HepG2 (cell line): ENCODE measurements at regions not wholly inside any gene's neighbourhood (a gene's known extent, or its start where the extent isn't known, plus 50 kb on each side); places are given as distances from the start of the nearest gene placed in this dataset.

Experiments used
- ATAC-seq: fragments of 200-7000 bp; cut with Tn5 transposase; 3 replicates; pipeline ENCODE4 v1.9.1; 2020; ENCODE audit warnings: mild to moderate bottlenecking, moderate library complexity
- BruUV-seq: library from RNA; stranded (reverse); fragments of 400-500 nt; replicated peaks from 2 replicates; lab custom pipeline; 2021; lab: Mats Ljungman, UMichigan
- CTCF ChIA-PET: fragments of 300-600 bp; formaldehyde crosslinking; extraction: SDS; loops from one replicate; lab custom pipeline; 2021; ENCODE audit warnings: low total read pairs, inconsistent platforms, low intra/inter-chr PET ratio; lab: Yijun Ruan, JAX
- POLR2A ChIA-PET: fragments of 350-600 bp; sonication (Branson Sonifier 250); formaldehyde crosslinking; loops from one replicate; lab custom pipeline; 2020; ENCODE audit warnings: antibody characterized with exemption, inconsistent platforms; lab: Yijun Ruan, JAX
- DNase-seq: peaks from one replicate; pipeline ENCODE4 v3.0.0-alpha.2; 2015; ENCODE audit warnings: low spot score
- FAIRE-seq: peaks from 3 replicates; lab custom pipeline; 2011; peaks lifted over from hg19 to GRCh38; lab: Jason Lieb, UNC
- H2AFZ ChIP-seq: one replicate; pipeline ENCODE4 v1.6.1; 2011; ENCODE audit warnings: low read length, inconsistent platforms
- H3K27ac ChIP-seq: fragments of 300-600 bp; 3 replicates; pipeline ENCODE4 v1.8.0; 2011; ENCODE audit warnings: mixed run types, mild to moderate bottlenecking, mixed read lengths, low read length, inconsistent platforms; ENCODE audit not compliant: insufficient read depth; ENCODE audit errors: extremely low read length
- H3K27me3 ChIP-seq, 2 experiments: fragments of 200-600 bp in 1 of 2; 2 replicates in 1 of 2; 3 replicates in 1 of 2; pipeline versions ENCODE4 v1.6.0 to v1.8.0; 2011; ENCODE audit warnings: low read length in 2 of 2, mild to moderate bottlenecking in 2 of 2, moderate library complexity in 2 of 2, inconsistent platforms in 1 of 2; ENCODE audit not compliant: insufficient read depth in 2 of 2, control insufficient read depth in 1 of 2
- H3K36me3 ChIP-seq, 2 experiments: fragments of 200-600 bp in 1 of 2; replicated peaks in 1 of 2; 2 replicates in 1 of 2; 3 replicates in 1 of 2; pipeline versions ENCODE4 v1.5.1 to v1.8.0; 2011; ENCODE audit warnings: low read length in 2 of 2, inconsistent platforms in 1 of 2; ENCODE audit not compliant: insufficient read depth in 2 of 2, control insufficient read depth in 1 of 2
- H3K4me1 ChIP-seq: 2 replicates; pipeline ENCODE4 v1.5.1; 2012; ENCODE audit warnings: low read length, inconsistent platforms; ENCODE audit not compliant: insufficient read depth
- H3K4me2 ChIP-seq: 2 replicates; pipeline ENCODE4 v1.6.0; 2011; ENCODE audit warnings: low read depth, low read length, inconsistent platforms
- H3K4me3 ChIP-seq, 3 experiments: fragments of 200-600 bp in 1 of 3; sonication (generic), shearing (Covaris generic) in 1 of 3; replicated peaks in 1 of 3; 2 replicates each; pipeline ENCODE4 v1.5.1; 2011 to 2016; ENCODE audit warnings: low read length in 3 of 3, inconsistent platforms in 2 of 3, low read depth in 2 of 3, mild to moderate bottlenecking in 2 of 3, control low read depth in 1 of 3, mixed read lengths in 1 of 3; ENCODE audit not compliant: insufficient read depth in 1 of 3
- H3K79me2 ChIP-seq: one replicate; pipeline ENCODE4 v1.6.1; 2011; ENCODE audit warnings: low read length, inconsistent platforms; ENCODE audit not compliant: insufficient read depth
- H3K9ac ChIP-seq: 2 replicates; pipeline ENCODE4 v1.6.0; 2011; ENCODE audit warnings: mild to moderate bottlenecking, low read depth, low read length, inconsistent platforms; ENCODE audit not compliant: insufficient read depth
- H3K9me3 ChIP-seq: 2 replicates; pipeline ENCODE4 v1.5.1; 2012; ENCODE audit warnings: mild to moderate bottlenecking, low read length
- H4K20me1 ChIP-seq: 2 replicates; pipeline ENCODE4 v1.6.0; 2011; ENCODE audit warnings: inconsistent platforms, mild to moderate bottlenecking, low read length, moderate library complexity; ENCODE audit not compliant: insufficient read depth
- ATF1 ChIP-seq: IDR thresholded peaks from 2 replicates; pipeline ENCODE4 v1.6.1; 2016; ENCODE audit warnings: mild to moderate bottlenecking, control low read depth
- KDM4B ChIP-seq: sonication (generic); formaldehyde crosslinking; IDR thresholded peaks from 2 replicates; pipeline ENCODE4 v1.4.0; 2020; ENCODE audit warnings: missing genetic modification reagents
- MAF1 ChIP-seq: sonication (generic); formaldehyde crosslinking; IDR thresholded peaks from 2 replicates; pipeline ENCODE4 v1.5.0; 2020; ENCODE audit warnings: missing genetic modification reagents, borderline replicate concordance
- MED8 ChIP-seq: sonication (generic); formaldehyde crosslinking; IDR thresholded peaks from 2 replicates; pipeline ENCODE4 v1.8.1; 2023; ENCODE audit warnings: mild to moderate bottlenecking, missing genetic modification reagents; ENCODE audit not compliant: insufficient replicate concordance
- POGZ ChIP-seq: sonication (generic); formaldehyde crosslinking; IDR thresholded peaks from 2 replicates; pipeline ENCODE4 v1.4.0; 2020; ENCODE audit warnings: mild to moderate bottlenecking, missing genetic modification reagents
- POLR2G ChIP-seq: fragments of 200-400 bp; formaldehyde crosslinking; IDR thresholded peaks from 2 replicates; pipeline ENCODE4 v1.6.1; 2018; ENCODE audit warnings: mild to moderate bottlenecking, low read depth, low read length, moderate library complexity
- TCF7 ChIP-seq: sonication (generic); IDR thresholded peaks from 2 replicates; pipeline ENCODE4 v1.6.1; 2016; ENCODE audit warnings: antibody characterized with exemption, low read depth
- ZFP62 ChIP-seq: sonication (generic); formaldehyde crosslinking; IDR thresholded peaks from 2 replicates; pipeline ENCODE4 v1.4.0; 2020; ENCODE audit warnings: missing genetic modification reagents
- ZNF547 ChIP-seq: sonication (generic); formaldehyde crosslinking; IDR thresholded peaks from 2 replicates; pipeline ENCODE4 v1.5.1; 2020; ENCODE audit warnings: mild to moderate bottlenecking, missing genetic modification reagents
- ZNF549 ChIP-seq: sonication (generic); formaldehyde crosslinking; IDR thresholded peaks from 2 replicates; pipeline ENCODE4 v1.5.0; 2020; ENCODE audit warnings: missing genetic modification reagents
- ZNF567 ChIP-seq: sonication (generic); formaldehyde crosslinking; IDR thresholded peaks from 2 replicates; pipeline ENCODE4 v1.8.1; 2023; ENCODE audit warnings: mild to moderate bottlenecking, missing genetic modification reagents, borderline replicate concordance
- ZNF598 ChIP-seq: sonication (generic); formaldehyde crosslinking; IDR thresholded peaks from 2 replicates; pipeline ENCODE4 v1.5.1; 2020; ENCODE audit warnings: mild to moderate bottlenecking, missing genetic modification reagents, borderline replicate concordance
- ZNF740 ChIP-seq: sonication (generic); formaldehyde crosslinking; IDR thresholded peaks from 2 replicates; pipeline ENCODE4 v1.4.0; 2020; ENCODE audit warnings: missing genetic modification reagents
- ZNF878 ChIP-seq: sonication (generic); formaldehyde crosslinking; IDR thresholded peaks from 2 replicates; pipeline ENCODE4 v1.8.1; 2023; ENCODE audit warnings: mild to moderate bottlenecking, missing genetic modification reagents, moderate library complexity
- ZSCAN20 ChIP-seq: sonication (generic); formaldehyde crosslinking; IDR thresholded peaks from 2 replicates; pipeline ENCODE4 v1.4.0; 2020; ENCODE audit warnings: missing genetic modification reagents, mild to moderate bottlenecking, borderline replicate concordance
- WGBS: methylation state at CpG from one replicate; pipeline ENCODE4 v1.1.6; 2017; ENCODE audit warnings: low lambda C conversion rate; 5-methylcytosine and 5-hydroxymethylcytosine counted together
- in situ Hi-C: cut with HindIII; loops from 2 replicates; pipeline ENCODE4 v1.10.0; 2017; ENCODE audit warnings: low pct_unique_long_range_greater_than_20kb; ENCODE audit not compliant: extremely low pct_ligation_motif_present
- intact Hi-C: fragments of 100-400 bp; cut with micrococcal nuclease; formaldehyde crosslinking; loops from one replicate; pipeline ENCODE4 v1.10.0; 2022; ENCODE audit not compliant: unreplicated experiment
- TF ChIP-seq, protein P1 (sequence below): sonication (generic); formaldehyde crosslinking; IDR thresholded peaks from 2 replicates; pipeline ENCODE4 v1.8.0; 2022; ENCODE audit warnings: missing genetic modification reagents, mild to moderate bottlenecking, inconsistent platforms, borderline replicate concordance

- TF ChIP-seq TCF7 (no peak), ZNF740 (CRISPR knock-in tag) (no peak), KDM4B (CRISPR knock-in tag) (no peak), ZNF547 (no peak), ZNF549 (no peak), ZNF598 (CRISPR knock-in tag) (no peak), ATF1 (CRISPR knock-in tag) (no peak), ZNF567 (CRISPR knock-in tag) (no peak)
- TF ChIP-seq, protein P1, sequence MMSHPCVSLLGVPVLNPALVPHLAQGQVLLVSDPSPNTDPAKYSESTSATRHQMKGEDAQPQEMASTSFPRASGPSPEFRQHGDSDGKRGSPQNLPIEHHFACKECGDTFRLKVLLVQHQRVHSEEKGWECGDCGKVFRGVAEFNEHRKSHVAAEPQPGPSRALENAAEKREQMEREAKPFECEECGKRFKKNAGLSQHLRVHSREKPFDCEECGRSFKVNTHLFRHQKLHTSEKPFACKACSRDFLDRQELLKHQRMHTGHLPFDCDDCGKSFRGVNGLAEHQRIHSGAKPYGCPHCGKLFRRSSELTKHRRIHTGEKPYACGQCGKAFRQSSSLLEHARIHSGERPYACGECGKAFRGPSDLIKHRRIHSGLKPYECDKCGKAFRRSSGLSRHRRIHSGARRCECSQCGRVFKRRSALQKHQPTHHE (CRISPR knock-in tag): no peak
Observed at GRCh38 chr4:114279066-114279465, 299.6 kb upstream of the ARSJ start (continued).

DNA sequence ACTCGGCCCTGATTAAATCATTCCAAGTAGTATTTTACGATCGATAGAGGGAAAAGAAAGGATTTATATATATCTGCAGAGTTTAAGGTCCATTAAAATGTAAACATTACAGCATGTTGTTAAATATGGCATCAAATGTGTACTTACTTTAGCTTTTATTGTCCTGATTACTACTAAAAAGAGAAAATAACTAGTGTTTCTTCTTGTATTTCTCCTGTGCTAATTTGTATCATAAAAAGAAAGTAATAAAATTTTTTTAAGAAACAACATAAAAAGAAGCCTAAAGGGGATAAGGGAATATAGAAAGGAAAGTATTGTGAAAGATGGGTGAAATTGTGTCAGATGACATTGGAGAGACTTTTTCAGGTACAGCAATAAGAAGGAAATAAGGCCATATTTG is 300.3 kb upstream of the ARSJ start:
- no peaks in the 10 kb centered on the region for H3K9me3 ChIP-seq
- BruUV-seq: no TSS peak
- H2AFZ ChIP-seq: no peak overlapping the region
- H3K27ac ChIP-seq: no peak overlapping the region
- CTCF ChIA-PET: no interaction called here
- in situ Hi-C loops: no loop called here
- intact Hi-C loops: no loop called here
- no peak overlapping the region for H3K4me3 ChIP-seq
- FAIRE-seq (no peak), ATAC-seq (no peak), DNase-seq (no peak)
- H3K36me3 ChIP-seq: no peaks in the 10 kb centered on the region
- POLR2A ChIA-PET: no interaction called here
- H3K4me2 ChIP-seq: no peak overlapping the region
- WGBS: 1% methylated on average over 3 of the region's 3 CpGs
- no peaks in the 10 kb centered on the region for H3K27me3 ChIP-seq
- H3K9ac ChIP-seq: no peak overlapping the region
- no peak for TF ChIP-seq ZFP62 (CRISPR knock-in tag)
- TF ChIP-seq ZSCAN20 (CRISPR knock-in tag): no peak
- no peak for TF ChIP-seq MED8
- TF ChIP-seq POGZ (CRISPR knock-in tag): no peak
- TF ChIP-seq ZNF878 (CRISPR knock-in tag): no peak
- TF ChIP-seq MAF1 (CRISPR knock-in tag): no peak
- TF ChIP-seq POLR2G: no peak
- H3K79me2 ChIP-seq: no peaks in the 10 kb centered on the region
- H4K20me1 ChIP-seq: no peaks in the 10 kb centered on the region
- no peaks in the 10 kb centered on the region for H3K4me1 ChIP-seq
